ENCODE measurements at regions not wholly inside any gene's neighbourhood (a gene's known extent, or its start where the extent isn't known, plus 50 kb on each side); places are given as distances from the start of the nearest gene placed in this dataset.

GRCh38 chr10:31586723-31587638 lies 268.0 kb downstream of the ZEB1 start:
- no peaks in the 10 kb centered on the region for H3K9me2 ChIP-seq (replicated peaks; ENCODE audit: low read length)
- no peaks in the 10 kb centered on the region for H3K79me2 ChIP-seq (ENCODE audit: low read length)
- DNase-seq (no peak), ATAC-seq (no peak)
- intact Hi-C loops (cut with micrococcal nuclease), result no loop called here
- H3K36me3 ChIP-seq (ENCODE audit: low read depth, low read length), result no peaks in the 10 kb centered on the region
- no peaks in the 10 kb centered on the region for H3F3A ChIP-seq (ENCODE audit: low read length, unreplicated experiment)
- H3K27me3 ChIP-seq (ENCODE audit: low read length), result no peaks in the 10 kb centered on the region
- no peaks in the 10 kb centered on the region for H3K9me3 ChIP-seq (ENCODE audit: low read length)
- no peak overlapping the region for H3K4me3 ChIP-seq (ENCODE audit: low read length)
- no peak overlapping the region for H3K27ac ChIP-seq (ENCODE audit: low read length)
- BruUV-seq (replicated peaks), result no TSS peak
- peaks cover 16% of the 10 kb centered on the region for H3K4me1 ChIP-seq (ENCODE audit: insufficient read depth, low read length)
- H4K20me1 ChIP-seq (ENCODE audit: low read length), result no peaks in the 10 kb centered on the region
- H2AFZ ChIP-seq (ENCODE audit: low read length), result no peak overlapping the region
- ChIA-PET POLR2A (ENCODE audit: unreplicated experiment) (no interaction called here), CTCF (no interaction called here)
- TF ChIP-seq EZH2 (IDR thresholded peaks at IDR 0.05; ENCODE audit: low read length, unreplicated experiment) (no peak), EZH2phosphoT487 (IDR thresholded peaks at IDR 0.05; ENCODE audit: borderline replicate concordance, low read length) (no peak)
- TF ChIP-seq, protein P1, sequence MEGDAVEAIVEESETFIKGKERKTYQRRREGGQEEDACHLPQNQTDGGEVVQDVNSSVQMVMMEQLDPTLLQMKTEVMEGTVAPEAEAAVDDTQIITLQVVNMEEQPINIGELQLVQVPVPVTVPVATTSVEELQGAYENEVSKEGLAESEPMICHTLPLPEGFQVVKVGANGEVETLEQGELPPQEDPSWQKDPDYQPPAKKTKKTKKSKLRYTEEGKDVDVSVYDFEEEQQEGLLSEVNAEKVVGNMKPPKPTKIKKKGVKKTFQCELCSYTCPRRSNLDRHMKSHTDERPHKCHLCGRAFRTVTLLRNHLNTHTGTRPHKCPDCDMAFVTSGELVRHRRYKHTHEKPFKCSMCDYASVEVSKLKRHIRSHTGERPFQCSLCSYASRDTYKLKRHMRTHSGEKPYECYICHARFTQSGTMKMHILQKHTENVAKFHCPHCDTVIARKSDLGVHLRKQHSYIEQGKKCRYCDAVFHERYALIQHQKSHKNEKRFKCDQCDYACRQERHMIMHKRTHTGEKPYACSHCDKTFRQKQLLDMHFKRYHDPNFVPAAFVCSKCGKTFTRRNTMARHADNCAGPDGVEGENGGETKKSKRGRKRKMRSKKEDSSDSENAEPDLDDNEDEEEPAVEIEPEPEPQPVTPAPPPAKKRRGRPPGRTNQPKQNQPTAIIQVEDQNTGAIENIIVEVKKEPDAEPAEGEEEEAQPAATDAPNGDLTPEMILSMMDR (conservative IDR thresholded peaks at IDR 0.05; ENCODE audit: low read depth, low read length), result no peak
- no peak overlapping the region for H3K9ac ChIP-seq (ENCODE audit: low read length)
- no peak overlapping the region for H3K4me2 ChIP-seq (ENCODE audit: low read length)

DNA sequence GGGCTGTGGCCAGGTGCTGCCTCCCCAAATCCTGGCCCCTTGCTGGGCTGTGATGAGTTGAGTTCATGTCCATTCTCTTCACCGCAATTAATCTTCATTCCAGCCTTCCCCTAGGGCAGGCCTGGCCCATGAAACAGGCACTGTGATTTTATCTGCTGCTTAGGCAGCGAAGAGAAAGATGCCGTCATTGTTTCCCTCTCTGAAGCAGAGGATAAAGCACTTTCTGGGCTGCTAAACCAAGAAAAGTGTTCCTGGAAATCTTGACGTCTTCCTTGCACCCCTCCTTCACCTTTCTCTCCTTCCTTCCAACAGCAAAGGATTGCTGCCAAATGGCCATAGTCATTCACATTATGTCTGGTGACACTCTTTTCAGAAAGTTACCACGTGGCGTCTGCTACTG lies 265.9 kb downstream of the ZEB1 start:
- Histone ChIP-seq H3K9ac (ENCODE audit: low read length) (no peak overlapping the region), H3K27me3 (ENCODE audit: low read length) (no peaks in the 10 kb centered on the region), H3K27ac (ENCODE audit: low read length) (no peak overlapping the region), H3K79me2 (ENCODE audit: low read length) (no peaks in the 10 kb centered on the region), H3K9me2 (replicated peaks; ENCODE audit: low read length) (no peaks in the 10 kb centered on the region), H4K20me1 (ENCODE audit: low read length) (no peaks in the 10 kb centered on the region), H3K4me3 (ENCODE audit: low read length) (no peak overlapping the region), H3F3A (ENCODE audit: low read length, unreplicated experiment) (no peaks in the 10 kb centered on the region), H2AFZ (ENCODE audit: low read length) (no peak overlapping the region), H3K9me3 (ENCODE audit: low read length) (no peaks in the 10 kb centered on the region), H3K4me2 (ENCODE audit: low read length) (no peak overlapping the region), H3K4me1 (ENCODE audit: insufficient read depth, low read length) (peaks cover 21% of the 10 kb centered on the region), H3K36me3 (ENCODE audit: low read depth, low read length) (no peaks in the 10 kb centered on the region)
- ATAC-seq (no peak), DNase-seq (no peak)
- intact Hi-C loops (cut with micrococcal nuclease), result no loop called here
- TF ChIP-seq, protein P1 (conservative IDR thresholded peaks at IDR 0.05; ENCODE audit: low read depth, low read length), result no peak
- no peak for TF ChIP-seq EZH2 (IDR thresholded peaks at IDR 0.05; ENCODE audit: low read length, unreplicated experiment)
- TF ChIP-seq EZH2phosphoT487 (IDR thresholded peaks at IDR 0.05; ENCODE audit: borderline replicate concordance, low read length), result no peak
- POLR2A ChIA-PET (ENCODE audit: unreplicated experiment), result no interaction called here
- BruUV-seq (replicated peaks), result no TSS peak
- CTCF ChIA-PET, result no interaction called here

- Histone ChIP-seq H3K4me3 (ENCODE audit: low read length) (no peak overlapping the region), H2AFZ (ENCODE audit: low read length) (no peak overlapping the region), H3K4me2 (ENCODE audit: low read length) (no peak overlapping the region), H3K27ac (ENCODE audit: low read length) (no peak overlapping the region), H3K79me2 (ENCODE audit: low read length) (no peaks in the 10 kb centered on the region), H3K9me3 (ENCODE audit: low read length) (no peaks in the 10 kb centered on the region), H3K4me1 (ENCODE audit: insufficient read depth, low read length) (peaks cover 21% of the 10 kb centered on the region), H3K9ac (ENCODE audit: low read length) (no peak overlapping the region), H4K20me1 (ENCODE audit: low read length) (no peaks in the 10 kb centered on the region), H3K9me2 (replicated peaks; ENCODE audit: low read length) (no peaks in the 10 kb centered on the region), H3F3A (ENCODE audit: low read length, unreplicated experiment) (no peaks in the 10 kb centered on the region), H3K27me3 (ENCODE audit: low read length) (no peaks in the 10 kb centered on the region), H3K36me3 (ENCODE audit: low read depth, low read length) (no peaks in the 10 kb centered on the region)
- DNase-seq, result no peak
- no TSS peak for BruUV-seq (replicated peaks)
- intact Hi-C loops (cut with micrococcal nuclease), result no loop called here
- POLR2A ChIA-PET (ENCODE audit: unreplicated experiment), result no interaction called here
- ATAC-seq, result no peak
- CTCF ChIA-PET, result no interaction called here
- TF ChIP-seq EZH2 (IDR thresholded peaks at IDR 0.05; ENCODE audit: low read length, unreplicated experiment) (no peak), EZH2phosphoT487 (IDR thresholded peaks at IDR 0.05; ENCODE audit: borderline replicate concordance, low read length) (no peak)
- TF ChIP-seq, protein P1 (conservative IDR thresholded peaks at IDR 0.05; ENCODE audit: low read depth, low read length), result no peak
Measured at GRCh38 chr10:31584098-31584631, 265.1 kb downstream of the ZEB1 start.

Data from PC-3 (cell line).